GM18519 (cell line): ENCODE measurements at regions not wholly inside any gene's neighbourhood (a gene's known extent, or its start where the extent isn't known, plus 50 kb on each side); places are given as distances from the start of the nearest gene placed in this dataset.

ENCODE experiments used
- ATAC-seq: cut with Tn5 transposase; IDR thresholded peaks from one replicate; pipeline ENCODE4 v1.9.1; 2021; ENCODE audit warnings: mild to moderate bottlenecking, moderate library complexity; ENCODE audit not compliant: unreplicated experiment, low FRiP score

DNA sequence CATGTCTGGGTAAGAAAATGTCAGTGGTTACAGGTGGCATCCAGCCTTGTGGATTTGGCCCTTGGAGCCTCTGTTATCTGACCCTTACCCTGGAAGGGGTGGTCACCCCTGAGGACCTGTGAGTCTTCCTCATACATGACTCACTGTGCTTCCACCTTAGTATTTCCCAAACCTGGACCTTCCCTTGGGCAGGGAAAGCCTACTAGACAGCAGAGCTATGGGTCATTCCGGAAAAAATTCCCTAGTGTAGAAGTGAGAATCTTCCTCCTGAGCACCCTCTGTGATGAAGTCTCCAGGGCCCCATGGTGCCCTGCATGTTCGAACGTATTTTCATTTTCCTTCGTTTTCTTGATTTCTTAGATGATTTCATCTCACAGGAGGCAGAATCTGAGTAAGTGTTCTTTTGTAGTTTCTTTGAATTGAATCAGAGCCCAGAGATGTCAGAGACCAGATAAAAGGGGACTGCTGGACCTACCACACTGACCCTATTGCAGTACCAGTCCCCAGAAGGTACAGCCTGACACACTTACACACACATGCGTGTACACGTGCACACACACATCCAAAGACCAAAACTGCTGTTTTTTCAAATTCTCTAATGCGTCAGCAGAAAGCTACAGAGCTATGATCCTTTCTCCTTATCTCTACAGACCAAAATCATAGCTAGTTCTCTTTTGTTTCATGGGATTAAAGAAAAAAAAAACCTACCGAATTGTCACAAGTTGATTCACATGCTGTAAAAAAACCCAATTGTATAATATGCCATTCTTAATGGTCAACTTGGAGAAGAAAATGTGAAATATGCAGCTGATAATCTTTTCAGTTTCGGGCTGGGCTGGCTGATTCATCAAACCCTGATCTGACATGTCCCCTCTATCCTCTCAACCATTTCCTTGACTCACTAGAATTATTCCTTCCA is 50.5 kb upstream of the ARHGEF3 start:
- ATAC-seq = no peak
